Neural progenitor cell (in vitro differentiated cells): ENCODE measurements at regions not wholly inside any gene's neighbourhood (a gene's known extent, or its start where the extent isn't known, plus 50 kb on each side); places are given as distances from the start of the nearest gene placed in this dataset.

Source experiments
- DNase-seq: peaks from one replicate; pipeline ENCODE4 v3.0.0-alpha.2; 2016; ENCODE audit warnings: low spot score
- H2AFZ ChIP-seq: fragments of 200-600 bp; sonication (generic); replicated peaks from 2 replicates; pipeline ENCODE4 v1.6.1; 2016; ENCODE audit warnings: antibody characterized with exemption
- H3F3A ChIP-seq: fragments of 200-600 bp; sonication (generic); 2 replicates; pipeline ENCODE4 v1.6.1; 2016; ENCODE audit warnings: antibody characterized with exemption, low read depth
- H3K27ac ChIP-seq: fragments of 200-600 bp; sonication (generic); 2 replicates; pipeline ENCODE4 v1.5.1; 2016; ENCODE audit warnings: mild to moderate bottlenecking
- H3K27me3 ChIP-seq: fragments of 200-600 bp; sonication (generic); 2 replicates; pipeline ENCODE4 v1.6.1; 2016; ENCODE audit warnings: mild to moderate bottlenecking, moderate library complexity
- H3K36me3 ChIP-seq: fragments of 200-600 bp; sonication (generic); 2 replicates; pipeline ENCODE4 v1.5.1; 2016
- H3K4me1 ChIP-seq: fragments of 200-600 bp; sonication (generic); 2 replicates; pipeline ENCODE4 v1.6.1; 2016; ENCODE audit warnings: mixed run types
- H3K4me2 ChIP-seq: fragments of 200-600 bp; sonication (generic); 2 replicates; pipeline ENCODE4 v1.6.1; 2016
- H3K4me3 ChIP-seq: fragments of 200-600 bp; sonication (generic); 2 replicates; pipeline ENCODE4 v1.5.1; 2016
- H3K79me2 ChIP-seq: fragments of 200-600 bp; sonication (generic); 2 replicates; pipeline ENCODE4 v1.6.1; 2016; ENCODE audit warnings: low read depth
- H3K9ac ChIP-seq: fragments of 200-600 bp; sonication (generic); 2 replicates; pipeline ENCODE4 v1.6.1; 2016
- H3K9me3 ChIP-seq: fragments of 200-600 bp; sonication (generic); 2 replicates; pipeline ENCODE4 v1.5.1; 2016; ENCODE audit warnings: low read depth
- H4K20me1 ChIP-seq: fragments of 200-600 bp; sonication (generic); 2 replicates; pipeline ENCODE4 v1.6.1; 2016; ENCODE audit warnings: low read depth
- H3K27ac Mint-ChIP-seq: 3 replicates; pipeline ENCODE4 v1.8.0; 2021; ENCODE audit warnings: mixed read lengths
- H3K27me3 Mint-ChIP-seq: 2 replicates; pipeline ENCODE4 v1.8.0; 2022; ENCODE audit warnings: low read depth, mild to moderate bottlenecking, inconsistent platforms, moderate library complexity, mixed read lengths; ENCODE audit not compliant: insufficient read depth
- H3K36me3 Mint-ChIP-seq: 3 replicates; pipeline ENCODE4 v1.8.0; 2021; ENCODE audit warnings: mixed read lengths
- H3K4me1 Mint-ChIP-seq: 3 replicates; pipeline ENCODE4 v1.8.0; 2021; ENCODE audit warnings: mixed read lengths
- H3K4me3 Mint-ChIP-seq: 3 replicates; pipeline ENCODE4 v1.8.0; 2021; ENCODE audit warnings: mild to moderate bottlenecking, moderate library complexity, mixed read lengths
- H3K9me3 Mint-ChIP-seq: 3 replicates; pipeline ENCODE4 v1.8.0; 2020; ENCODE audit warnings: mixed read lengths
- EZH2 ChIP-seq: fragments of 200-600 bp; sonication (generic); IDR thresholded peaks from 2 replicates; pipeline ENCODE4 v1.6.1; 2017; ENCODE audit warnings: antibody characterized with exemption, mild to moderate bottlenecking, moderate library complexity
- EZH2phosphoT487 ChIP-seq: fragments of 200-600 bp; sonication (generic); IDR thresholded peaks from 2 replicates; pipeline ENCODE4 v1.6.1; 2017; ENCODE audit warnings: antibody characterized with exemption
- TF ChIP-seq, protein P1 (sequence below): fragments of 200-600 bp; sonication (generic); IDR thresholded peaks from 2 replicates; pipeline ENCODE4 v1.5.1; 2017; ENCODE audit warnings: antibody characterized with exemption, mild to moderate bottlenecking

DNA sequence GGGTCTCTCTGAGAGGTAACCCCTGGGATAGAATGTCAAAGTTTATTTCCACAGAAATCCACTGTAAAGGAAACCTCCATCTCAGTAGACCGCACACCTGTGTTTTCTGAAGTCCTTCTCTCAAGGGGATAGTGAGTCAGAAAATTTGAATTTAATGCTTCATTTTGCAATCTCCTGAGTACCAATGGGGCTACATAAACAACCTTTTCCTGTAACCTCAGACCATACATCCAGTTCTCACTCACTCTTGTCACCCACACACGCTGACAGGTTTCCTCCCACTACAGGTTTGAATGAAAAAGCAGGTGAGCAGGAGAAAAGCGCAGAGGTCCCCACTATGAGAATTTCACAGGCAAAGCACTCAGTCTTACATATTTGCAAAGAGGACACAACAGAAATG is 165.3 kb upstream of the MCTP2 start:
- H3K27ac Mint-ChIP-seq, result no peak overlapping the region
- Histone ChIP-seq H3K4me2 (no peak overlapping the region), H4K20me1 (no peaks in the 10 kb centered on the region), H2AFZ (no peak overlapping the region), H3K4me1 (no peaks in the 10 kb centered on the region), H3K9ac (no peak overlapping the region), H3K4me3 (no peak overlapping the region), H3K27me3 (no peaks in the 10 kb centered on the region), H3F3A (no peaks in the 10 kb centered on the region), H3K36me3 (no peaks in the 10 kb centered on the region), H3K9me3 (no peaks in the 10 kb centered on the region), H3K27ac (no peak overlapping the region), H3K79me2 (no peaks in the 10 kb centered on the region)
- no peak overlapping the region for H3K4me3 Mint-ChIP-seq
- H3K4me1 Mint-ChIP-seq, result peaks cover 9% of the 10 kb centered on the region
- H3K9me3 Mint-ChIP-seq, result peaks cover 14% of the 10 kb centered on the region
- TF ChIP-seq, protein P1, sequence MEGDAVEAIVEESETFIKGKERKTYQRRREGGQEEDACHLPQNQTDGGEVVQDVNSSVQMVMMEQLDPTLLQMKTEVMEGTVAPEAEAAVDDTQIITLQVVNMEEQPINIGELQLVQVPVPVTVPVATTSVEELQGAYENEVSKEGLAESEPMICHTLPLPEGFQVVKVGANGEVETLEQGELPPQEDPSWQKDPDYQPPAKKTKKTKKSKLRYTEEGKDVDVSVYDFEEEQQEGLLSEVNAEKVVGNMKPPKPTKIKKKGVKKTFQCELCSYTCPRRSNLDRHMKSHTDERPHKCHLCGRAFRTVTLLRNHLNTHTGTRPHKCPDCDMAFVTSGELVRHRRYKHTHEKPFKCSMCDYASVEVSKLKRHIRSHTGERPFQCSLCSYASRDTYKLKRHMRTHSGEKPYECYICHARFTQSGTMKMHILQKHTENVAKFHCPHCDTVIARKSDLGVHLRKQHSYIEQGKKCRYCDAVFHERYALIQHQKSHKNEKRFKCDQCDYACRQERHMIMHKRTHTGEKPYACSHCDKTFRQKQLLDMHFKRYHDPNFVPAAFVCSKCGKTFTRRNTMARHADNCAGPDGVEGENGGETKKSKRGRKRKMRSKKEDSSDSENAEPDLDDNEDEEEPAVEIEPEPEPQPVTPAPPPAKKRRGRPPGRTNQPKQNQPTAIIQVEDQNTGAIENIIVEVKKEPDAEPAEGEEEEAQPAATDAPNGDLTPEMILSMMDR, result no peak
- TF ChIP-seq EZH2phosphoT487 (no peak), EZH2 (no peak)
- H3K36me3 Mint-ChIP-seq, result no peaks in the 10 kb centered on the region
- H3K27me3 Mint-ChIP-seq, result peaks cover 4% of the 10 kb centered on the region
- DNase-seq, result no peak

GRCh38 chr15:94064676-94065313 is 166.6 kb upstream of the MCTP2 start:
- H3K9me3 ChIP-seq, result no peaks in the 10 kb centered on the region
- no peak overlapping the region for H3K9ac ChIP-seq
- Mint-ChIP-seq H3K27me3 (no peaks in the 10 kb centered on the region), H3K4me3 (no peak overlapping the region), H3K4me1 (peaks cover under 1% of the 10 kb centered on the region), H3K27ac (no peak overlapping the region), H3K36me3 (no peaks in the 10 kb centered on the region), H3K9me3 (peaks cover 14% of the 10 kb centered on the region)
- no peaks in the 10 kb centered on the region for H4K20me1 ChIP-seq
- H3K27ac ChIP-seq, result no peak overlapping the region
- TF ChIP-seq EZH2 (no peak), EZH2phosphoT487 (no peak)
- TF ChIP-seq, protein P1, result no peak
- no peaks in the 10 kb centered on the region for H3K36me3 ChIP-seq
- H3K4me1 ChIP-seq, result no peaks in the 10 kb centered on the region
- no peak overlapping the region for H2AFZ ChIP-seq
- no peaks in the 10 kb centered on the region for H3K79me2 ChIP-seq
- no peaks in the 10 kb centered on the region for H3K27me3 ChIP-seq
- H3F3A ChIP-seq, result no peaks in the 10 kb centered on the region
- H3K4me2 ChIP-seq, result no peak overlapping the region
- no peak for DNase-seq
- no peak overlapping the region for H3K4me3 ChIP-seq

DNA sequence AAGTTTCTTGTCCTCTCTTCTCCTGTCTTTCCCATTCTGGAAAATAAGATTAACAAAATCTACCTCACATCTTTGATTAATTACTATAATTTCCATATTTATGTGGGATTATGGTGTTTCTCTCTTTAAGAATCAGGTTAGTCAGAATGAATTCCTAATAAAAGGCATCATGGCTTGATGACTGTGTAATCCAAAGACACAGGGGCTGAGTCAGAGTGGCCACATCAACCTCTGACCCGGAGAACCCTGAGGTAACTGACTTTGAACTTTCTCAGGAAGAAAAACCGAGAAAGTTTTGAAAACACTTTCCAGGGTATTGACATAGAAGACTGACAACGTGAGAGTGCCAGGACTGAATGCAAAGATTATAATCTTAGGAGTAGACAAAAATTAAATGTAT is 170.3 kb upstream of the MCTP2 start:
- Histone ChIP-seq H3K27ac (no peak overlapping the region), H3K9ac (no peak overlapping the region), H3K9me3 (no peaks in the 10 kb centered on the region), H3K4me1 (no peaks in the 10 kb centered on the region), H4K20me1 (no peaks in the 10 kb centered on the region), H3K4me3 (no peak overlapping the region), H3K79me2 (no peaks in the 10 kb centered on the region), H3K27me3 (no peaks in the 10 kb centered on the region), H2AFZ (no peak overlapping the region), H3K36me3 (no peaks in the 10 kb centered on the region), H3K4me2 (no peak overlapping the region), H3F3A (no peaks in the 10 kb centered on the region)
- H3K4me1 Mint-ChIP-seq, result peaks cover 7% of the 10 kb centered on the region
- no peak overlapping the region for H3K27ac Mint-ChIP-seq
- H3K27me3 Mint-ChIP-seq, result no peaks in the 10 kb centered on the region
- no peak for DNase-seq
- TF ChIP-seq EZH2 (no peak), EZH2phosphoT487 (no peak)
- TF ChIP-seq, protein P1, result no peak
- H3K4me3 Mint-ChIP-seq, result no peak overlapping the region
- H3K36me3 Mint-ChIP-seq, result no peaks in the 10 kb centered on the region
- peaks cover 2% of the 10 kb centered on the region for H3K9me3 Mint-ChIP-seq
